GM12892 (cell line): ENCODE measurements at regions not wholly inside any gene's neighbourhood (a gene's known extent, or its start where the extent isn't known, plus 50 kb on each side); places are given as distances from the start of the nearest gene placed in this dataset.

Experiments used
- POLR2A ChIP-seq: IDR thresholded peaks from 2 replicates; pipeline ENCODE4 v1.6.1; 2011; ENCODE audit warnings: low read depth, low read length, control low read depth
- POLR2AphosphoS5 ChIP-seq: IDR thresholded peaks from 2 replicates; pipeline ENCODE4 v1.6.1; 2011; ENCODE audit warnings: low read depth, low read length, control low read depth

GRCh38 chr10:54993148-54993547 is 192.1 kb upstream of the PCDH15 start:
- TF ChIP-seq POLR2A = no peak
- no peak for TF ChIP-seq POLR2AphosphoS5
